ENCODE measurements at regions not wholly inside any gene's neighbourhood (a gene's known extent, or its start where the extent isn't known, plus 50 kb on each side); places are given as distances from the start of the nearest gene placed in this dataset.

GRCh38 chr3:174767406-174767805, 91.7 kb upstream of the NAALADL2 start:
- in situ Hi-C loops (cut with HindIII; ENCODE audit: low pct_unique_long_range_greater_than_20kb, low sequenced_read_pairs) (no loop called here), intact Hi-C loops (cut with micrococcal nuclease; ENCODE audit: unreplicated experiment) (no loop called here)
- Histone ChIP-seq H3K4me3 (ENCODE audit: low read depth in 2 of 2, low read length in 2 of 2) (no peak overlapping the region), H3K27me3 (ENCODE audit: control insufficient read depth, insufficient read depth, low read length) (no peaks in the 10 kb centered on the region), H3K4me1 (ENCODE audit: control insufficient read depth, insufficient read depth, low read length) (no peaks in the 10 kb centered on the region), H3K27ac (ENCODE audit: low read length) (no peak overlapping the region), H3K36me3 (ENCODE audit: control insufficient read depth, insufficient read depth, low read length) (no peaks in the 10 kb centered on the region), H3K9me3 (ENCODE audit: control insufficient read depth, insufficient read depth, low read depth, low read length) (no peaks in the 10 kb centered on the region)
- no peak for DNase-seq (ENCODE audit: low read depth, low spot score)
- no peak for ATAC-seq
- no peak for TF ChIP-seq CTCF (IDR thresholded peaks at IDR 0.05)
- no peak for TF ChIP-seq TCF7L2 (IDR thresholded peaks at IDR 0.05; ENCODE audit: low read depth, low read length)
- TF ChIP-seq REST (IDR thresholded peaks at IDR 0.05; ENCODE audit: insufficient read depth in 1 of 2, low read depth in 2 of 2, low read length in 1 of 2): no peak
- TF ChIP-seq POLR2AphosphoS5 (IDR thresholded peaks at IDR 0.05; ENCODE audit: low read depth, low read length): no peak
- no TSS peak for BruUV-seq (replicated peaks)
- ChIA-PET CTCF (no interaction called here), POLR2A (no interaction called here)

- BruUV-seq (replicated peaks): no TSS peak
- no peak for ATAC-seq
Measured at GRCh38 chr3:174767853-174768382, 91.2 kb upstream of the NAALADL2 start.

More at GRCh38 chr3:174767853-174768382, 91.2 kb upstream of the NAALADL2 start:
- no peak for DNase-seq (ENCODE audit: low read depth, low spot score)
- H3K27ac ChIP-seq (ENCODE audit: low read length): no peak overlapping the region
- in situ Hi-C loops (cut with HindIII; ENCODE audit: low pct_unique_long_range_greater_than_20kb, low sequenced_read_pairs): no loop called here
- H3K36me3 ChIP-seq (ENCODE audit: control insufficient read depth, insufficient read depth, low read length): no peaks in the 10 kb centered on the region
- intact Hi-C loops (cut with micrococcal nuclease; ENCODE audit: unreplicated experiment): no loop called here
- no peaks in the 10 kb centered on the region for H3K9me3 ChIP-seq (ENCODE audit: control insufficient read depth, insufficient read depth, low read depth, low read length)
- H3K27me3 ChIP-seq (ENCODE audit: control insufficient read depth, insufficient read depth, low read length): no peaks in the 10 kb centered on the region
- H3K4me3 ChIP-seq (ENCODE audit: low read depth in 2 of 2, low read length in 2 of 2): no peak overlapping the region
- ChIA-PET POLR2A (no interaction called here), CTCF (no interaction called here)
- H3K4me1 ChIP-seq (ENCODE audit: control insufficient read depth, insufficient read depth, low read length): no peaks in the 10 kb centered on the region
- TF ChIP-seq CTCF (IDR thresholded peaks at IDR 0.05) (no peak), REST (IDR thresholded peaks at IDR 0.05; ENCODE audit: insufficient read depth in 1 of 2, low read depth in 2 of 2, low read length in 1 of 2) (no peak)
